SJSA1 (cell line): ENCODE measurements at regions not wholly inside any gene's neighbourhood (a gene's known extent, or its start where the extent isn't known, plus 50 kb on each side); places are given as distances from the start of the nearest gene placed in this dataset.
A peak's percentile ranks its signal among the peaks of the same experiment; 100 is the strongest.

Source experiments
- DNase-seq, 2 experiments: peaks; one replicate each; pipeline ENCODE4 v3.0.0-alpha.2; 2015 to 2020; ENCODE audit warnings: low spot score in 2 of 2, low read depth in 1 of 2
- H3K27ac ChIP-seq: fragments of 250-450 bp; sonication (Bioruptor Pico); 2 replicates; pipeline ENCODE4 v1.5.1; 2020; ENCODE audit warnings: mild to moderate bottlenecking, moderate library complexity
- H3K27me3 ChIP-seq: fragments of 250-450 bp; sonication (Bioruptor Pico); replicated peaks from 2 replicates; pipeline ENCODE4 v1.5.1; 2020; ENCODE audit warnings: mild to moderate bottlenecking, moderate library complexity
- H3K36me3 ChIP-seq: fragments of 250-450 bp; sonication (Bioruptor Pico); 2 replicates; pipeline ENCODE4 v1.5.1; 2020; ENCODE audit warnings: mild to moderate bottlenecking
- H3K4me1 ChIP-seq: fragments of 250-450 bp; sonication (Bioruptor Pico); replicated peaks from 2 replicates; pipeline ENCODE4 v1.6.1; 2021; ENCODE audit warnings: mild to moderate bottlenecking
- H3K4me3 ChIP-seq: fragments of 250-450 bp; sonication (Bioruptor Pico); 2 replicates; pipeline ENCODE4 v1.5.1; 2020; ENCODE audit warnings: mild to moderate bottlenecking
- H3K9me3 ChIP-seq: fragments of 250-450 bp; sonication (Bioruptor Pico); replicated peaks from 2 replicates; pipeline ENCODE4 v1.5.1; 2020; ENCODE audit warnings: mild to moderate bottlenecking

DNA sequence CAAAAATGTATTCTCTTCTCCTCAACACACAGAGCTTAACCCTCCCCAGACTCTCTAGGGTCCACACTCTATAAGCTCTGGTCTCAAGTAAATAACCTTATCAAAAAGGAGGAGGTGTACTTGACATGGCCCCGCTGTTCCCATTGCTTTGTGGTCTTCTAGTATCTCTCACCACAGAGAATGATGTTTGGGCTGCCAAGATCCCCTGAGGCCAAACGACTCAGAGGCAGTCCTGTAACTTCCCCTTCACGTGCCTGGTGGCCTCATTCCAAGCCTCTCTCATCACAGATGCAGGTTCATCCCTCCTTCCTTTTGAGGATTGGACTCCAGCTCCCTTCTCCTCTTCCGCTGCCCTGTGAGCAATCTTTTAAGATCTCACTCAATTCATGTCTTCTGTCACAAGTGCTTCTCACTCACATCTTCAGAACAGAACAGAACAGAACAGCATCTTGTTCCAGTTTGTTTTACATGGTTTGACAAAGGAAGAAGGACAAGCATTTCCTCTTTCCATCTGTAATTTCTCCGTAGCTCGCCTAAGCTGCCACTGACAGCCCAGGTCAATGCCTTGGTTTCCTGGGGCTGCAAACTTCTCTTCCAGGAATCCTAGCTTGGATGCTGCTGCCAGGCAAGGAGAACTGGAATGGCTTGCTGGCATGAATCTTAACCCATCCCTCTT lies 541.5 kb downstream of the CD83 start:
- DNase-seq: no peak
- Histone ChIP-seq H3K9me3 (no peaks in the 10 kb centered on the region), H3K4me1 (peaks cover under 1% of the 10 kb centered on the region; the same call in 1 of the 2 replicates), H3K27ac (no peak overlapping the region), H3K27me3 (no peaks in the 10 kb centered on the region), H3K36me3 (no peaks in the 10 kb centered on the region), H3K4me3 (no peak overlapping the region)

DNA sequence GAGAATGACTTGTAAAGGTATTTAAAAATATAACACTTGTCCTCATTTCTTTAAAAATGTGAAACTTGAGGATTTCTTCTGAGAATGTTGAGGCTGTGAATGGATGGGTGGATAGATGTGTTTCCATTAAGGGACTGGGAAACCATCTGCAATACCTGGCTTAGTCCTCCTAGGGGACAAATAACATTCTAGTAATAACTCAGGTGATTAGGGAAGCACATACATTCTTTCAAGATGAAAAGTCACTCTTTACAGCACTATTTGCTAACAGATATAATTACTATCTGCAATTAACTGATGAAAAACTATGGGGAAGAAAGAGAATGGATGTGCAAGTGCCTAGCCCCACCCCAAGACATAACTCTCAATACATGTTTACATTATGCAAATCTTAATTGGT lies 542.3 kb downstream of the CD83 start:
- Histone ChIP-seq H3K27ac (no peak overlapping the region), H3K9me3 (no peaks in the 10 kb centered on the region), H3K4me3 (no peak overlapping the region), H3K4me1 (peaks cover 8% of the 10 kb centered on the region), H3K36me3 (no peaks in the 10 kb centered on the region), H3K27me3 (no peaks in the 10 kb centered on the region)
- no peak for DNase-seq

DNA sequence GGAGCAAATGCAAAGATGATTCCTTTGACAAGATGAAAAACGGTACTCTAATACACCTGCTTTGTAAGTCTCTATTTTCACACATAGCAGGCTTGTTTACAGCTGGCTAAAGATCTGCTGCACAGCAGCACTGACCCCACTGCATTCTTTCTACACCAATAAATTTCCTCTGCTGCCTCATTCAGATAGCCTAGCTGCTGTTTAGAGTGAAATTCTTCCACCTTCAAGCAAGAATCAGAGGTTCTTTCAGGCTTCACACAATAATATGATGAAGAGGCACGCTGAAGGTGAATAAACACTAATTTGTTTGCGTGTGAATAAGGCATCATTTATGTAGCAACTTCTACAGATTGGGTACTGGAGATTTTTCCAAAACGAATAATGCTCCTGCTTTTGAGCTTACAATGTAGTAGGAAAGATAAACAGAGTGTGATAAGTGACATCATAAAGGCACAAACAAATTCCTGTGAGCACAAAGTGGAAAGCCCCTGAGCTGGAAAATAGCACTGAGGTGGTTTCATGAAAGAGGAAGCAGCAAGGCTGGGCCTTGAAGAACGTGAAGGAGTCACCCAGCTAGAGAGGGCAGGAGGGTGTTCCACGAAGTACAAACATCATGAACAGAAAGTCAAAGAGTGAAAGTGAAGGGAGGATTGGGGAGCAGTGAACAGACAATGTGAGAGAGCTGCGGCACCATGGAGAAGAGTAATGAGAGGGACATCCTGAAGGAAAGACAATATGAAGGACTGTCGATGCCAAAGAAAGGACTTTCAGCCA lies 543.4 kb downstream of the CD83 start:
- Histone ChIP-seq H3K27me3 (no peaks in the 10 kb centered on the region), H3K4me1 (peaks cover 13% of the 10 kb centered on the region), H3K27ac (no peak overlapping the region), H3K9me3 (no peaks in the 10 kb centered on the region), H3K36me3 (no peaks in the 10 kb centered on the region), H3K4me3 (no peak overlapping the region)
- DNase-seq: no peak

DNA sequence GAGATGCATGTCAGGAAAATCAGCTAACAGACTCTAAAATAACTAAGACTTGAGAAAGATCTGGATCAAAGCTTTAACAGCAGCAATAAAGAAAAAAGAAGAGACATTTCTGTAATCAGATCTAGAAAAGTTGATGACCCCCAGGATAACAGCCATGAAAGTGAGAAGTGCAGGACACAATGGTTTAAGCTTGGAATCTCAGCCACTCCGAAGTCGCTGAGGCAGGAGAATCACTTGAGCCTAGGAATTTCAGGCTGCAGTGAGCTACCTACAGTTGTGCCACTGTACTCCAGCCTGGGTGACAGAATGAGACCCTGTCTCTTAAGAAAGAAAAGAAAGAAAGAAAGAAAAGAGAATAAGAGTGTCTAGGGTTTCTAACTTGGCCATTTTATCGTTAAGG lies 544.1 kb downstream of the CD83 start:
- DNase-seq: no peak
- H3K27ac ChIP-seq: no peak overlapping the region
- no peak overlapping the region for H3K4me3 ChIP-seq
- peaks cover 17% of the 10 kb centered on the region for H3K4me1 ChIP-seq
- H3K9me3 ChIP-seq: no peaks in the 10 kb centered on the region
- no peaks in the 10 kb centered on the region for H3K36me3 ChIP-seq
- no peaks in the 10 kb centered on the region for H3K27me3 ChIP-seq

DNA sequence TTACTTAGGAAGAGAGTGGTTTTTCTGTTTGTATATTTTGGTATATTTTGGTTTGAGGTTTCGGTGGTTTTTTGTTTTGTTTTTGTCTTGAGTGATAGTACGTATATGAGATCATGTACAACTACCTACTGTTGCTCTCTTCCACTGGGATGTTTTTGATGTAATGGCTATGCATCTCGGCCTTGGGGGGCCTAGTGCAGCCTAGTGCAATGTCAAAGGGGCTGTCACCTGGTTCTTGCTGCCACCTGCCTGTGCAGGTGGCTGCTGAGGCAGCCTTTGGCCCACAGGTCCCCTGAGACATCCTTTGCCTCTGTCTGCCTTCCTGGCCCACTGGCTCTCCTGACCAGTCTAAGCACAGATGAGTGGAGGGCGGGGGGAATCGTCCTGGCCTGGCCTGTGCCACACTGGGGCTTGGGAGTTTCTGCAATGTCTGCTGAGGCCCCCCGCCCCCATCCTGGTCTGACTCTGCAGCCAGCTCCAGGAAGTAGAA lies 546.6 kb downstream of the CD83 start:
- Histone ChIP-seq H3K9me3 (no peaks in the 10 kb centered on the region), H3K27ac (no peak overlapping the region), H3K4me1 (peaks cover 17% of the 10 kb centered on the region), H3K27me3 (no peaks in the 10 kb centered on the region), H3K4me3 (no peak overlapping the region), H3K36me3 (no peaks in the 10 kb centered on the region)
- peak in 1 of 2 experiments; percentile 7 for DNase-seq

DNA sequence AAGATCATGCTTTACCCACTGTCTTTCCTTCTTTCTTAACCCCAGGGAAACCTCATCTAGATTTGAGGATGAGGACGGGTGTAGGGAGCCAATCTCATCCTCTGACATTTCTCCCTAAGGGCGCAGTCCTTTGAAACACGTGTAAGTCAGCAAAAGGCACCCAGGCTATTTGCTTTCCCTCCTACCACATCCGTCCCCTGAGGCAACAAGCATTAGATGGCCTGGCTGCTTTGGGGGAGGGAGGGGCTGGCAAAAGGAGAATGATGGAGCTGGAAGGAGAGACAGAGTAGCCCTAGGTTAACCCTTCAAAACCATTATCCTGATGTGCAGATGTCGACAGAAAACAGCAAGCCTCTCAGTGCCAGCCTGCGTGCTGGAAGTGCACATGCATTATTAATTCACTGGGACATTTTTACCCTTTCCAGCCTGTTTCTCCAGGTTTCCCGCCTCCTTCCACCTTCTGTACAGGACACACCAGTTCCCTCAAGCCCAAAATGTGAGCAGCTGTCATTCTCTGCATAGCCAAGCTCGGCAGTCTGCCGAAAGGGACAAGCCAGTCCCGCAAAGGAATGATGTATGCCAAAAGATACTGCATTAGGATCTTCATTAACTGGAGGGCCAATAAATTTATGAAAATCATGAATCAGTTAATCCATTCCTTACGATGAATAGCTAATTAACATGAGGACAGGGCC lies 547.2 kb downstream of the CD83 start:
- Histone ChIP-seq H3K27me3 (no peaks in the 10 kb centered on the region), H3K27ac (no peak overlapping the region), H3K9me3 (no peaks in the 10 kb centered on the region), H3K4me3 (no peak overlapping the region), H3K4me1 (peaks cover 17% of the 10 kb centered on the region), H3K36me3 (no peaks in the 10 kb centered on the region)
- peak; percentile 28 to 54 for DNase-seq

DNA sequence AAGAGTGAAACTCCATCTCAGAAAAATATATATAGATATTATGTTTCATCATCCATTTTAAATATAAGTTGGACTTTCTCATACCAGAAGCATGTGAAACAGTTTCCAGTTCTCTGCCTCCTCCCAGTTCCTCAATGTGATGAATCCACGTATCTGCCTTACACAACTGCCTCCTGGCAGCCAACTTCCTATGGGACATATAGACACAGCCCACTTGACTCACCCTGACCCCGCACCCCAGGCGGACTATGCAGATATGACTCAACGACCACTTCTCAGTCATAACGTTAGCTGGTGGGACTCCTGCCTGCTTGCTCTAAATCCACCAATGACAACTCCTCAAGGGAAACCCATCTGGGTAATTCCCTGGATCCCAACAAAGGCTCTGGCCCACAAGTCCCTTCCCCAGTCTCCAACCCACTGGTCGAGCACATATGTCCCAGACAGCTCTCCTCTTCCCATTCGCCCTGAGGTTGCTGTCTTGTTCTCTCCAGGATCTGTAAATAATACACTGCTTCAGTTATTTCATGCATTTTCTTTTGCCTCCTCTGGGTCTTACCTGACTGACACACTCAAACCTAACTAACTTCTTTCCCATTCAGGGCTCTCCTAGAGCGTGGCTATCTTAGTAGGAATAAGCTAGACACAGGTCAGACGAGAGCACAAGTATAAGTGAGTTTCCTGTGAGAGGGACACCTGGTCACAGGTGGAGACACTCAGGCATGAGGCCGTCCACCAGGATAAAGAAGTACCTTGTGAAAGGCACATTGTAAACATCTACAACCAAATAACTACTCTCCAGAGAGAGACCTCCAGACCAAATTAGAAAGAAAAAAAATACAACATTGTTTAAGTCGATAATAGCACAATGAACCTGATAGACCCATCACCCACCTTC lies 548.5 kb downstream of the CD83 start:
- peaks cover 17% of the 10 kb centered on the region for H3K4me1 ChIP-seq
- no peak overlapping the region for H3K4me3 ChIP-seq
- H3K9me3 ChIP-seq: no peaks in the 10 kb centered on the region
- no peak overlapping the region for H3K27ac ChIP-seq
- peak; percentile 13 to 53 for DNase-seq
- no peaks in the 10 kb centered on the region for H3K27me3 ChIP-seq
- no peaks in the 10 kb centered on the region for H3K36me3 ChIP-seq

DNA sequence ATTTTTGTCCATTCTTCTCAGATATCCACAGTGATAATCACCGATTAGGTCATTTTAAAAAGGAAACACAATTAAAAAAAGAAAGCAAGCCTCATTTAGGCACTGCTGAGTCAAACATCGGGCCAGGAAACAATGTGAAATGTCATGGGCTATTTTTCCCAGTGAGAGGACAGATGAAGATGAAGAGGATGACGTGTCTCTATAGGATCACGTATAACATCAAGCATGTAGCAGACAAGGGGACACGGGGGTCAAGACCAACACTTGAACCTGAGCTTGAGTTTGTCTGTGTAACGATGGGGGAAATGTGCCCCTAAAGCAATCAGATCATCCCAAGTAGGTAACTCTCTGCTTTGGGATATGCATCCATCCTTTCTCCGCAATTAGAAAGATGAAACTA lies 553.2 kb downstream of the CD83 start:
- DNase-seq: no peak
- Histone ChIP-seq H3K4me1 (peaks cover 5% of the 10 kb centered on the region; the same call in 1 of the 2 replicates), H3K9me3 (no peaks in the 10 kb centered on the region), H3K27ac (no peak overlapping the region), H3K27me3 (no peaks in the 10 kb centered on the region), H3K4me3 (no peak overlapping the region), H3K36me3 (no peaks in the 10 kb centered on the region)

DNA sequence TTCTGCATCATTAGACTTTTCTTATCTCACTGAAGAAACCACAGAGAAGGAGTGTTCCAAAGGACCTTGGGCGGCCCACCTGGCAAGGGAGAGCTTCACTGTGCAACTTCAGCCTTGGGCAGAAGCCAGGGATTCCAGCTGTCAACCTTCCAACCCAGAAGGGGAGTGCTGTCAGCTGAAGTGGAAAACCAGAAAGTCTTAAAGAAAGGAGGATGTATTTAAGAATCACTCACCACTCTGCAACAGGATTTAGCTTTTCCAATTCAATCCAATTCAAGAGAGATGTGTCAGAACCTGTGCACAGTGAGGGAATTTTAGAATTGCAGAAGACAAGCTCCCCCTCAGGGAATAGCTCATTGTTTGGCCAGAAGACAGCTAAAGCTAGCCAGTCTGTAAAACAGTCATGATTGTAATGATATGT lies 553.7 kb downstream of the CD83 start:
- H3K9me3 ChIP-seq: no peaks in the 10 kb centered on the region
- no peak overlapping the region for H3K4me3 ChIP-seq
- H3K27ac ChIP-seq: no peak overlapping the region
- H3K27me3 ChIP-seq: no peaks in the 10 kb centered on the region
- no peak for DNase-seq
- peaks cover under 1% of the 10 kb centered on the region; the same call in 1 of the 2 replicates for H3K4me1 ChIP-seq
- no peaks in the 10 kb centered on the region for H3K36me3 ChIP-seq

DNA sequence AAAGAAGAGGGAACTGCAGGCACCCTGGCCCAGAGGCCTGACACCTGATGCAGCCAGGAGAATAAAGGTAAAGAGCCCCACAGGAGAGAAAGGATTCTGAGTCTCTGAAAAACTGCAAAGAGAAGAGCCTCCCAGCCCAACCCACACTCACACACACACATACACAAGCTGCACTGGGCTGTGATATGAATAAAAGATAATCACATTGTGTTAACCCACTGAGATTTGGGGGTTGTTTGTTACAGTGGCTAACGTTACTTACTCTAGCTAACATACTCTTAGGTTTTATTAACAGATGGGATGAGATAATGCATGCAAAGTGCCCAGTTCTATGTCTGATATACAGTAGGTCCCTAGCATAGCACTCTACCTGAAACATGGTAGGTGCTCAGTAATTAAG lies 554.4 kb downstream of the CD83 start:
- Histone ChIP-seq H3K27ac (no peak overlapping the region), H3K36me3 (no peaks in the 10 kb centered on the region), H3K9me3 (no peaks in the 10 kb centered on the region), H3K4me3 (no peak overlapping the region), H3K27me3 (no peaks in the 10 kb centered on the region), H3K4me1 (no peaks in the 10 kb centered on the region; the same call in 1 of the 2 replicates)
- DNase-seq: no peak

DNA sequence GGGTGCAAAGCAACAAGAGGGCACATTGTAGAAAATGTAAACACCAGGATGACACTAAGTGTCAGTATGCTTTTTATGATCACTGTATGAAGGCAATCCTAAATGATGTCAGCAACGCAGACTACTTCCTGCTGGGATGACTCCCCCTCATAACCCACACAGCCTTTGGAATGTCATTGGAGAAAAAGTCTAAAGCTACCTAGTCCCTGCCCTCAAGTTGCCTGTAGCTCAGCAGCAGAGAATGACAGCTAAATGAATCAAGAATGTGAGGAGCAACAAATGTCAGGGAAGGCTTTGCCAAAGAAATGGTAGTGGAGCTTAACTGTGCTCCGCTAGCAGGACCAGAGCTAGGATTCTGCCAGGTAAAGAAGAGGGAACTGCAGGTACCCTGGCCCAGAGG lies 555.6 kb downstream of the CD83 start:
- H3K27me3 ChIP-seq: no peaks in the 10 kb centered on the region
- no peaks in the 10 kb centered on the region for H3K36me3 ChIP-seq
- no peaks in the 10 kb centered on the region; the same call in 1 of the 2 replicates for H3K4me1 ChIP-seq
- H3K4me3 ChIP-seq: no peak overlapping the region
- no peak for DNase-seq
- no peaks in the 10 kb centered on the region for H3K9me3 ChIP-seq
- H3K27ac ChIP-seq: no peak overlapping the region

DNA sequence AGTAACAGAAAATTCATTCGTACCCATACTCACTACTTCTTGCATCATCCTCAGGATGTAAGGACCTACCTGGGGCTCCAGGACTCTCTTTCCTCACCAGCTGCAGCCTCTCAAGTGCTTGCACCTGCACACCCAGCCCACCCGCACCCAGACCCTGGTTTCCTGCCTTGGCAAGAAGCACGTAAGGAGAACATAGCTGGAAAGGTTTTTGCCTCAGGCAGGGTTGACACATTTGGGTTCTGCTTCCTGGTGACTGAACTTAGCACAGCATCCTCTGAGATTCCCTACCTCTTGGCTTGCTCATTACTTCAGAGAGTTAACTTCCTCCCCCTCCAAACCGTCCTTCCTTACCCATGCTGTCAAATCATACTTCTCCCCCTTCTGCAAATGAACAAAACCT lies 556.9 kb downstream of the CD83 start:
- Histone ChIP-seq H3K27me3 (no peaks in the 10 kb centered on the region), H3K9me3 (no peaks in the 10 kb centered on the region), H3K36me3 (no peaks in the 10 kb centered on the region), H3K27ac (no peak overlapping the region), H3K4me1 (no peaks in the 10 kb centered on the region; the same call in 1 of the 2 replicates), H3K4me3 (no peak overlapping the region)
- DNase-seq: no peak
